Endothelial cell of umbilical vein (primary cell): ENCODE measurements at regions not wholly inside any gene's neighbourhood (a gene's known extent, or its start where the extent isn't known, plus 50 kb on each side); places are given as distances from the start of the nearest gene placed in this dataset.

Experiments
- BruUV-seq: library from RNA; stranded (reverse); fragments of 400-500 nt; replicated peaks from 2 replicates; lab custom pipeline; 2021; lab: Mats Ljungman, UMichigan
- CTCF ChIA-PET: fragments of 300-600, 350-600 bp; sonication (Branson Sonifier 250); formaldehyde crosslinking; loops from one replicate; lab custom pipeline; 2021; ENCODE audit warnings: antibody characterized with exemption, inconsistent platforms; lab: Charles Lee
- POLR2A ChIA-PET: fragments of 300-600, 350-600 bp; sonication (Branson Sonifier 250); formaldehyde crosslinking; loops from one replicate; lab custom pipeline; 2021; ENCODE audit warnings: antibody characterized with exemption, inconsistent platforms; lab: Charles Lee
- DNase-seq: peaks from one replicate; pipeline ENCODE4 v3.0.0-alpha.2; 2011; ENCODE audit warnings: low read depth, low spot score
- FAIRE-seq: peaks from 2 replicates; lab custom pipeline; 2011; peaks lifted over from hg19 to GRCh38; lab: Jason Lieb, UNC
- H2AFZ ChIP-seq: 2 replicates; pipeline ENCODE4 v1.6.0; 2012; ENCODE audit warnings: low read depth, low read length, control low read depth, inconsistent platforms
- H3K27ac ChIP-seq: 2 replicates; pipeline ENCODE4 v1.5.1; 2011; ENCODE audit warnings: low read depth, mild to moderate bottlenecking, control low read depth, low read length, moderate library complexity; ENCODE audit not compliant: insufficient read depth
- H3K27me3 ChIP-seq, 2 experiments: 2 replicates each; pipeline versions ENCODE4 v1.6.0 to v1.6.1; 2011; ENCODE audit warnings: low read length in 2 of 2, mixed read lengths in 1 of 2; ENCODE audit not compliant: control insufficient read depth in 2 of 2, insufficient read depth in 2 of 2
- H3K36me3 ChIP-seq, 2 experiments: 2 replicates in 1 of 2; 3 replicates in 1 of 2; pipeline ENCODE4 v1.5.1; 2011; ENCODE audit warnings: low read length in 2 of 2, mild to moderate bottlenecking in 1 of 2, moderate library complexity in 1 of 2; ENCODE audit not compliant: control insufficient read depth in 2 of 2, insufficient read depth in 2 of 2; ENCODE audit errors: extremely low read depth in 1 of 2
- H3K4me1 ChIP-seq: 3 replicates; pipeline ENCODE4 v1.5.1; 2011; ENCODE audit warnings: mild to moderate bottlenecking, low read length; ENCODE audit not compliant: control insufficient read depth, insufficient read depth; ENCODE audit errors: extremely low read depth
- H3K4me2 ChIP-seq: 2 replicates; pipeline ENCODE4 v1.6.1; 2011; ENCODE audit warnings: low read length, control low read depth, mixed read lengths; ENCODE audit not compliant: insufficient read depth
- H3K4me3 ChIP-seq, 3 experiments: fragments of 200-600 bp in 1 of 3; sonication (generic), shearing (Covaris generic) in 1 of 3; replicated peaks in 1 of 3; 2 replicates each; pipeline ENCODE4 v1.5.1; 2011 to 2016; ENCODE audit warnings: control low read depth in 3 of 3, low read length in 3 of 3, mild to moderate bottlenecking in 2 of 3, inconsistent platforms in 1 of 3, low read depth in 1 of 3, moderate library complexity in 1 of 3; ENCODE audit not compliant: insufficient read depth in 1 of 3
- H3K79me2 ChIP-seq: 2 replicates; pipeline ENCODE4 v1.6.0; 2012; ENCODE audit warnings: low read length, inconsistent platforms; ENCODE audit not compliant: control insufficient read depth, insufficient read depth
- H3K9ac ChIP-seq: replicated peaks from 2 replicates; pipeline ENCODE3; 2011; ENCODE audit warnings: low read length, control low read depth; ENCODE audit not compliant: insufficient read depth; ENCODE audit errors: extremely low read depth
- H3K9me1 ChIP-seq: replicated peaks from 3 replicates; pipeline ENCODE4 v1.6.0; 2011; ENCODE audit warnings: mild to moderate bottlenecking, low read length; ENCODE audit not compliant: control insufficient read depth, insufficient read depth; ENCODE audit errors: extremely low read depth
- H3K9me3 ChIP-seq: replicated peaks from 2 replicates; pipeline ENCODE4 v1.5.1; 2012; ENCODE audit warnings: low read length, inconsistent platforms; ENCODE audit not compliant: control insufficient read depth, insufficient read depth
- H4K20me1 ChIP-seq: replicated peaks from 2 replicates; pipeline ENCODE3; 2011; ENCODE audit warnings: mild to moderate bottlenecking, low read length; ENCODE audit not compliant: control insufficient read depth, insufficient read depth; ENCODE audit errors: extremely low read depth
- CTCF ChIP-seq, 2 donors: IDR thresholded peaks; 1 replicate in 1 of 2; 2 replicates in 1 of 2; pipeline ENCODE4 v1.5.1; 2011; ENCODE audit warnings: low read length in 2 of 2, mild to moderate bottlenecking in 2 of 2, moderate library complexity in 2 of 2, control low read depth in 1 of 2, inconsistent platforms in 1 of 2, low read depth in 1 of 2; ENCODE audit not compliant: insufficient read depth in 1 of 2; ENCODE audit errors: extremely low read depth in 1 of 2
- EZH2 ChIP-seq: IDR thresholded peaks from 2 replicates; pipeline ENCODE4 v1.6.1; 2012; ENCODE audit warnings: borderline replicate concordance, low read depth, mild to moderate bottlenecking, moderate library complexity, low read length, inconsistent platforms; ENCODE audit not compliant: severe bottlenecking
- FOS ChIP-seq: IDR thresholded peaks from 2 replicates; pipeline ENCODE4 v1.6.1; 2011; ENCODE audit warnings: mild to moderate bottlenecking, low read length, moderate library complexity, borderline replicate concordance; ENCODE audit not compliant: insufficient read depth
- GATA2 ChIP-seq: IDR thresholded peaks from 2 replicates; pipeline ENCODE4 v1.7.0; 2011; ENCODE audit warnings: low read depth, mild to moderate bottlenecking, moderate library complexity, mixed read lengths, low read length; ENCODE audit not compliant: insufficient read length, insufficient read depth
- JUN ChIP-seq: IDR thresholded peaks from 2 replicates; pipeline ENCODE4 v1.6.1; 2011; ENCODE audit warnings: borderline replicate concordance, low read depth; ENCODE audit not compliant: insufficient read length, insufficient read depth
- MAX ChIP-seq: IDR thresholded peaks from 2 replicates; pipeline ENCODE4 v1.6.1; 2011; ENCODE audit not compliant: insufficient read depth, insufficient read length
- MYC ChIP-seq: IDR thresholded peaks from one replicate; pipeline ENCODE4 v1.6.1; 2011; ENCODE audit warnings: mild to moderate bottlenecking, low read depth, low read length
- POLR2A ChIP-seq: IDR thresholded peaks from 2 replicates; pipeline ENCODE4 v1.6.1; 2012; ENCODE audit warnings: low read depth, mild to moderate bottlenecking, control low read depth, low read length
- POLR2AphosphoS5 ChIP-seq: IDR thresholded peaks from 2 replicates; pipeline ENCODE4 v1.6.1; 2012; ENCODE audit warnings: low read depth, mild to moderate bottlenecking, control low read depth, low read length, moderate library complexity; ENCODE audit not compliant: insufficient read depth
- dilution Hi-C: fragments of 300-500 bp; cut with MboI; formaldehyde crosslinking; loops from one replicate; pipeline ENCODE4 v1.15.0; 2019; ENCODE audit warnings: low sequenced_read_pairs; ENCODE audit not compliant: extremely low pct_ligation_motif_present
- intact Hi-C: fragments of 100-400 bp; cut with micrococcal nuclease; formaldehyde crosslinking; loops from one replicate; pipeline ENCODE4 v1.10.0; 2022

- ChIA-PET CTCF (no interaction called here), POLR2A (no interaction called here)
- dilution Hi-C loops = no loop called here
- DNase-seq (no peak), FAIRE-seq (no peak)
- H3K4me1 ChIP-seq = no peaks in the 10 kb centered on the region
- peaks cover 7% of the 10 kb centered on the region for H3K9me3 ChIP-seq
- no peaks in the 10 kb centered on the region for H4K20me1 ChIP-seq
- TF ChIP-seq POLR2A (no peak), FOS (no peak), POLR2AphosphoS5 (no peak), GATA2 (no peak), MYC (no peak), MAX (no peak), EZH2 (no peak), JUN (no peak), CTCF (IDR thresholded peaks at IDR 0.05; ENCODE audit: extremely low read depth in 1 of 2, insufficient read depth in 1 of 2, low read depth in 1 of 2, low read length in 2 of 2) (no peak)
- H3K4me2 ChIP-seq = no peak overlapping the region
- no TSS peak for BruUV-seq
- H3K9me1 ChIP-seq = no peaks in the 10 kb centered on the region
- H3K27me3 ChIP-seq = no peaks in the 10 kb centered on the region
- H3K36me3 ChIP-seq = no peaks in the 10 kb centered on the region
- H3K27ac ChIP-seq = no peak overlapping the region
- intact Hi-C loops = no loop called here
- H3K4me3 ChIP-seq = no peak overlapping the region
- H3K79me2 ChIP-seq = no peaks in the 10 kb centered on the region
- H2AFZ ChIP-seq = no peak overlapping the region
- no peak overlapping the region for H3K9ac ChIP-seq
Measured at GRCh38 chr10:131000743-131001142, 310.8 kb downstream of the TCERG1L start.
